Activated T-helper 1 cell treated with Interleukin-2 at 50 U/mL for 16 hours (primary cell): ENCODE measurements at regions not wholly inside any gene's neighbourhood (a gene's known extent, or its start where the extent isn't known, plus 50 kb on each side); places are given as distances from the start of the nearest gene placed in this dataset.

Experiments
- DNase-seq: peaks from one replicate; pipeline ENCODE4 v3.0.0-alpha.2; 2020; ENCODE audit warnings: low read depth

- no peak for DNase-seq
These were observed 574.1 kb downstream of the LMO7 start for GRCh38 chr13:76210262-76210661.

GRCh38 chr13:76198568-76199163 is 562.5 kb downstream of the LMO7 start:
- no peak for DNase-seq

GRCh38 chr13:76189882-76190519 is 553.9 kb downstream of the LMO7 start:
- DNase-seq: no peak

GRCh38 chr13:76175961-76176725 is 540.0 kb downstream of the LMO7 start:
- DNase-seq: no peak

- no peak for DNase-seq
These were observed 532.5 kb downstream of the LMO7 start for GRCh38 chr13:76168661-76169060.

- no peak for DNase-seq
These were observed 528.2 kb downstream of the LMO7 start for GRCh38 chr13:76164290-76164689.

GRCh38 chr13:76163761-76164160 is 527.6 kb downstream of the LMO7 start:
- no peak for DNase-seq

GRCh38 chr13:76160961-76161925 is 525.1 kb downstream of the LMO7 start:
- no peak for DNase-seq

- DNase-seq: no peak
These were observed 524.4 kb downstream of the LMO7 start for GRCh38 chr13:76160506-76160905.

- no peak for DNase-seq
These were observed 521.8 kb downstream of the LMO7 start for GRCh38 chr13:76157926-76158325.

GRCh38 chr13:76153239-76153638 is 517.1 kb downstream of the LMO7 start:
- DNase-seq: no peak

- no peak for DNase-seq
These were observed 512.8 kb downstream of the LMO7 start for GRCh38 chr13:76148926-76149325.

- no peak for DNase-seq
These were observed 512.2 kb downstream of the LMO7 start for GRCh38 chr13:76148374-76148773.

- DNase-seq: no peak
These were observed 496.4 kb downstream of the LMO7 start for GRCh38 chr13:76132532-76132931.

- DNase-seq: no peak
These were observed 495.4 kb downstream of the LMO7 start for GRCh38 chr13:76131551-76131950.

GRCh38 chr13:76129305-76130000 is 493.3 kb downstream of the LMO7 start:
- DNase-seq: no peak

GRCh38 chr13:76127922-76128321 is 491.8 kb downstream of the LMO7 start:
- DNase-seq: no peak

- DNase-seq: no peak
These were observed 487.4 kb downstream of the LMO7 start for GRCh38 chr13:76123548-76123947.

GRCh38 chr13:76116751-76117360 is 480.7 kb downstream of the LMO7 start:
- no peak for DNase-seq

GRCh38 chr13:76106763-76107162 is 470.6 kb downstream of the LMO7 start:
- DNase-seq: no peak

GRCh38 chr13:76094645-76095044 is 458.5 kb downstream of the LMO7 start:
- DNase-seq: no peak
